SU-DHL-6 (cell line): ENCODE measurements at regions not wholly inside any gene's neighbourhood (a gene's known extent, or its start where the extent isn't known, plus 50 kb on each side); places are given as distances from the start of the nearest gene placed in this dataset.

Source experiments
- EZH2phosphoT487 ChIP-seq: fragments of 200-600 bp; sonication (generic), shearing (Covaris generic); conservative IDR thresholded peaks from 2 replicates; pipeline ENCODE4 v1.6.1; 2018; ENCODE audit warnings: mild to moderate bottlenecking, antibody characterized with exemption, low read length, moderate library complexity, mixed read lengths
- TF ChIP-seq, protein P1 (sequence below): fragments of 200-600 bp; sonication (generic); IDR thresholded peaks from one replicate; pipeline ENCODE4 v1.5.1; 2017; ENCODE audit warnings: antibody characterized with exemption, mild to moderate bottlenecking, low read length, moderate library complexity; ENCODE audit not compliant: insufficient read depth, poor library complexity, severe bottlenecking

GRCh38 chr6:132893772-132894490 is 79.6 kb downstream of the RPS12 start:
- TF ChIP-seq, protein P1, sequence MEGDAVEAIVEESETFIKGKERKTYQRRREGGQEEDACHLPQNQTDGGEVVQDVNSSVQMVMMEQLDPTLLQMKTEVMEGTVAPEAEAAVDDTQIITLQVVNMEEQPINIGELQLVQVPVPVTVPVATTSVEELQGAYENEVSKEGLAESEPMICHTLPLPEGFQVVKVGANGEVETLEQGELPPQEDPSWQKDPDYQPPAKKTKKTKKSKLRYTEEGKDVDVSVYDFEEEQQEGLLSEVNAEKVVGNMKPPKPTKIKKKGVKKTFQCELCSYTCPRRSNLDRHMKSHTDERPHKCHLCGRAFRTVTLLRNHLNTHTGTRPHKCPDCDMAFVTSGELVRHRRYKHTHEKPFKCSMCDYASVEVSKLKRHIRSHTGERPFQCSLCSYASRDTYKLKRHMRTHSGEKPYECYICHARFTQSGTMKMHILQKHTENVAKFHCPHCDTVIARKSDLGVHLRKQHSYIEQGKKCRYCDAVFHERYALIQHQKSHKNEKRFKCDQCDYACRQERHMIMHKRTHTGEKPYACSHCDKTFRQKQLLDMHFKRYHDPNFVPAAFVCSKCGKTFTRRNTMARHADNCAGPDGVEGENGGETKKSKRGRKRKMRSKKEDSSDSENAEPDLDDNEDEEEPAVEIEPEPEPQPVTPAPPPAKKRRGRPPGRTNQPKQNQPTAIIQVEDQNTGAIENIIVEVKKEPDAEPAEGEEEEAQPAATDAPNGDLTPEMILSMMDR, result no peak
- no peak for TF ChIP-seq EZH2phosphoT487
